ENCODE measurements at regions not wholly inside any gene's neighbourhood (a gene's known extent, or its start where the extent isn't known, plus 50 kb on each side); places are given as distances from the start of the nearest gene placed in this dataset.

GRCh38 chr20:48532028-48532427, 295.8 kb downstream of the PREX1 start:
- no peak for TF ChIP-seq CTCF (IDR thresholded peaks at IDR 0.05)
- no peak for TF ChIP-seq POLR2A (IDR thresholded peaks at IDR 0.05)
